ENCODE measurements at regions not wholly inside any gene's neighbourhood (a gene's known extent, or its start where the extent isn't known, plus 50 kb on each side); places are given as distances from the start of the nearest gene placed in this dataset.

GRCh38 chr15:61379005-61379404 lies 149.9 kb upstream of the RORA start:
- Histone ChIP-seq H3K36me3 (ENCODE audit: control insufficient read depth, insufficient read depth, low read length) (no peaks in the 10 kb centered on the region), H3K27ac (ENCODE audit: extremely low read depth, low read depth, low read length) (no peak overlapping the region), H3K79me2 (ENCODE audit: control insufficient read depth, insufficient read depth, low read length) (no peaks in the 10 kb centered on the region), H3K4me3 (no peak overlapping the region), H3K9me3 (replicated peaks; ENCODE audit: control insufficient read depth, insufficient read depth, low read depth, low read length) (no peaks in the 10 kb centered on the region), H3K27me3 (ENCODE audit: control insufficient read depth in 2 of 2, insufficient read depth in 2 of 2, low read length in 2 of 2) (peaks cover 0 to 5% of the 10 kb centered on the region in 2 experiments; a peak in 1 of 5 replicates), H3K9ac (ENCODE audit: insufficient read depth in 1 of 2, low read depth in 2 of 2, low read length in 2 of 2) (no peak overlapping the region), H3K4me2 (ENCODE audit: insufficient read depth, low read length) (no peak overlapping the region), H3K9me1 (ENCODE audit: control insufficient read depth, insufficient read depth, low read length) (no peaks in the 10 kb centered on the region), H3K4me1 (replicated peaks in 1 of 2; ENCODE audit: control insufficient read depth in 2 of 2, insufficient read depth in 2 of 2, low read length in 2 of 2) (no peaks in the 10 kb centered on the region), H4K20me1 (replicated peaks; ENCODE audit: control insufficient read depth, insufficient read depth, low read length) (no peaks in the 10 kb centered on the region), H2AFZ (ENCODE audit: low read depth, low read length) (no peak overlapping the region)
- POLR2A ChIA-PET: no interaction called here
- 0% methylated on average over 1 of the region's 1 CpG for WGBS (ENCODE audit: insufficient coverage, low coverage, missing lambda C conversion rate)
- no peak for DNase-seq (ENCODE audit: extremely low read depth in 1 of 4, low spot score in 3 of 4)
- in situ Hi-C loops (cut with MboI) (no loop called here), intact Hi-C loops (cut with micrococcal nuclease) (no loop called here)
- ATAC-seq: no peak
- FAIRE-seq: no peak
- BruUV-seq (replicated peaks): no TSS peak
- CTCF ChIA-PET (ENCODE audit: low intra/inter-chr PET ratio): no interaction called here
- TF ChIP-seq PHTF2 (CRISPR knock-in tag; IDR thresholded peaks at IDR 0.05) (no peak), GTF2F1 (IDR thresholded peaks at IDR 0.05; ENCODE audit: low read depth, low read length) (no peak), MXI1 (IDR thresholded peaks at IDR 0.05; ENCODE audit: low read depth, low read length) (no peak)
- TF ChIP-seq, protein P1, sequence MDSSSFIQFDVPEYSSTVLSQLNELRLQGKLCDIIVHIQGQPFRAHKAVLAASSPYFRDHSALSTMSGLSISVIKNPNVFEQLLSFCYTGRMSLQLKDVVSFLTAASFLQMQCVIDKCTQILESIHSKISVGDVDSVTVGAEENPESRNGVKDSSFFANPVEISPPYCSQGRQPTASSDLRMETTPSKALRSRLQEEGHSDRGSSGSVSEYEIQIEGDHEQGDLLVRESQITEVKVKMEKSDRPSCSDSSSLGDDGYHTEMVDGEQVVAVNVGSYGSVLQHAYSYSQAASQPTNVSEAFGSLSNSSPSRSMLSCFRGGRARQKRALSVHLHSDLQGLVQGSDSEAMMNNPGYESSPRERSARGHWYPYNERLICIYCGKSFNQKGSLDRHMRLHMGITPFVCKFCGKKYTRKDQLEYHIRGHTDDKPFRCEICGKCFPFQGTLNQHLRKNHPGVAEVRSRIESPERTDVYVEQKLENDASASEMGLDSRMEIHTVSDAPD (CRISPR knock-in tag; IDR thresholded peaks at IDR 0.05): no peak

DNA sequence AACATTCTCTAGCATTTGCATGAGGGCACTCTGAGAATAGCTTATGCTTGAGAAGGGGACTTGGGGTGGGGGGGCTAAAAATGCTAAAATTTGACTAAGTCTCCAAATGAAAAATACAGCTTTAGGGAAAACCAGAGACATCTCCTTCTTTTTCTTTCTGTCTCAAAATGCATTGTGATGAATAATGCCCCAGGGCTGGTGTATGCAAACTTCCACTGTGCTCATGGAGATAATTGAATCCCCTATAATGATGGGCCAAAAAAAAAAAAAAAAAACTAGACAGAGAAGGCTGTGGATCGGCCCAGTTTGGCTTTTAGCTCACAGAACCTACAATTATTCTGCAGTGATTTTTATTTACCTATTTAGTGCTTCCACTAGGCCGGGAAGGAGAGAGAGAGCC lies 147.9 kb upstream of the RORA start:
- Histone ChIP-seq H3K4me2 (ENCODE audit: insufficient read depth, low read length) (no peak overlapping the region), H3K9ac (ENCODE audit: insufficient read depth in 1 of 2, low read depth in 2 of 2, low read length in 2 of 2) (no peak overlapping the region), H3K27me3 (ENCODE audit: control insufficient read depth in 2 of 2, insufficient read depth in 2 of 2, low read length in 2 of 2) (peaks cover 0 to 5% of the 10 kb centered on the region in 2 experiments; a peak in 1 of 5 replicates), H4K20me1 (replicated peaks; ENCODE audit: control insufficient read depth, insufficient read depth, low read length) (no peaks in the 10 kb centered on the region), H2AFZ (ENCODE audit: low read depth, low read length) (no peak overlapping the region), H3K9me3 (replicated peaks; ENCODE audit: control insufficient read depth, insufficient read depth, low read depth, low read length) (no peaks in the 10 kb centered on the region), H3K9me1 (ENCODE audit: control insufficient read depth, insufficient read depth, low read length) (no peaks in the 10 kb centered on the region), H3K79me2 (ENCODE audit: control insufficient read depth, insufficient read depth, low read length) (no peaks in the 10 kb centered on the region), H3K36me3 (ENCODE audit: control insufficient read depth, insufficient read depth, low read length) (no peaks in the 10 kb centered on the region), H3K4me1 (replicated peaks in 1 of 2; ENCODE audit: control insufficient read depth in 2 of 2, insufficient read depth in 2 of 2, low read length in 2 of 2) (no peaks in the 10 kb centered on the region), H3K27ac (ENCODE audit: extremely low read depth, low read depth, low read length) (no peak overlapping the region), H3K4me3 (no peak overlapping the region)
- TF ChIP-seq GTF2B (IDR thresholded peaks at IDR 0.05; ENCODE audit: extremely low read depth, insufficient read length) (no peak), TBP (optimal IDR thresholded peaks at IDR 0.05; ENCODE audit: low read depth, low read length) (no peak), XRCC4 (IDR thresholded peaks at IDR 0.05; ENCODE audit: extremely low read depth, insufficient read depth, insufficient read length) (no peak), CUX1 (CRISPR knock-in tag; IDR thresholded peaks at IDR 0.05) (no peak), NRF1 (conservative IDR thresholded peaks at IDR 0.05 in 1 of 2, IDR thresholded peaks at IDR 0.05 in 1 of 2) (no peak)
- no peak for DNase-seq (ENCODE audit: extremely low read depth in 1 of 4, low spot score in 3 of 4)
- BruUV-seq (replicated peaks): no TSS peak
- intact Hi-C loops (cut with micrococcal nuclease): no loop called here
- no peak for FAIRE-seq
- CTCF ChIA-PET (ENCODE audit: low intra/inter-chr PET ratio): no interaction called here
- POLR2A ChIA-PET: no interaction called here
- no peak for ATAC-seq
- 6% methylated on average over 2 of the region's 2 CpGs for WGBS (ENCODE audit: insufficient coverage, low coverage, missing lambda C conversion rate)
- in situ Hi-C loops (cut with MboI): no loop called here

Measured in K562 (cell line).